HG02571 (cell line): ENCODE measurements at regions not wholly inside any gene's neighbourhood (a gene's known extent, or its start where the extent isn't known, plus 50 kb on each side); places are given as distances from the start of the nearest gene placed in this dataset.
"Not testable (repeated sequence)": the region's sequence is repeated elsewhere in the genome, so short reads cannot be mapped to it uniquely, and the experiment has no call there.

Experiments used
- ATAC-seq: cut with Tn5 transposase; IDR thresholded peaks from one replicate; pipeline ENCODE4 v1.9.1; 2021; ENCODE audit warnings: mild to moderate bottlenecking, moderate library complexity; ENCODE audit not compliant: unreplicated experiment

DNA sequence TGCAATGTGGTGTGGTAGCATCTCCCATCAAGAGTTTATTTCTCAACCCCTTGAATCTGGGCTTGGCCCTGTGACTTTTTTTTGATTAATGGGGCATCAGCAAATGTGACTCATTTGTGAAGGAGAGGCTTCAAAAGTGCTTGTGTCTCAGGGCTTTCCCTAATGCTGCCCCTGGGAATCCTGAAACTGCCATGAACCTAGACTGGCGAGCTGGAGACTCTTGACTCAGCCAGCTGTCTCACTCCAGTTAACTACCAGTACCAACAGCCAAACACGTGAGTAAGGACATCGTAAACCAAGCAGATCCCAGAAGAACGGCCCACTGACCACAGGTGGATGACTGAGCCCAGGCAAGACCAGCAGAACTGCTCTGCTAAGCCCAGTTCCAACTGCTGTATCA is 72.8 kb upstream of the ADTRP start:
- ATAC-seq = no peak

DNA sequence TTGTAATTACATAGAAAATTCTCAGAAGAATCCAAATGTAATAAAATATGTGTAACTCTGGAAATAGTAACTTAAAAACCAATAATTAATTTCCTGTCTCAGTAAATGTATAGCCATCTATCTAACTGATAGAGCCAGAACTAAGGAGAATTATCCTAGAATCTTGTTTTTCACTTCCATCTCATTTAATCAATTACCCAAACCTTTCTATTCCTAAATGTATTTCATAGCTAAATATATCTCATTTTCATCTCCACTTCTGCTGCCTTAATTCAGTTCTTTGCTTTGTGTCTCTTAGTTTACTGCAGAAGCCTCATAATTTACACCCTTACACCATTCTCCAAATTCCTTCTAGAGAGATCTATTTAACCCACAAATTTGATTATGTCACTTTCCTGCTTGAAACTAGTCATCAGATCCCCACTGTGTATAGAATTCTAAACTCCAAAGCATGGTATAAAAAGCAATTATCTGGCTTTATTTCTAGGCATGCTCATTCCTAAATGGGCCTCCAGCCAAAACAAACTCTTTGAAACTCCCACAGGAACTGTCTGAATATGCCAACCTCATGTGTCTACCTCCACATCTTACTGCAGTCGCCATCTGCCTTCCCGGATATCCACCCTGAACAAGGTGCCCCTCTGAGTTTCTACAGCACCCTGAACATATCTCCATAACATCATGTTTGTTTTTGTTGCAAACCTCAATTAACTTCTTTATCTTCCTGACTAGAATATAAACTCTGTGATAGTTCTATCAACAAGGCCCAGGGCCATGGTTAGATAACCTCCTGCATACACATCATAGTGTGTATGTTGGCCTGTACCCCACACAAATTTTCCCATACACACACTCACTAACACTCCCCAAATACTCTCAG is 70.5 kb upstream of the ADTRP start:
- no peak for ATAC-seq

DNA sequence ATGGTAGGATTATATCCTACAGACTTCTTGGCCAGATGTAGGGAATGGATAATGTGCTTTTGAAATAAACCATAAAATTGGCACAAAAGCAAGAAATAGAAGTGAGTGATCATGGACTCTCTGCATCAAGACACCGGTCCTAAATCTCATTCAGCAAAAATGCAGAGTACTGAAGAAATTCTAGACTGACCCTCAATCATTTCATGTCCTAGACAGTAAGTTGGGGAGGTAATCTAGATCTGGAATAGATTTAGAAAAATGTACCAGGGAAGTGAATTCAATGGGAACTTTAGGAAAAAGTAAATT is 69.7 kb upstream of the ADTRP start:
- no peak for ATAC-seq

DNA sequence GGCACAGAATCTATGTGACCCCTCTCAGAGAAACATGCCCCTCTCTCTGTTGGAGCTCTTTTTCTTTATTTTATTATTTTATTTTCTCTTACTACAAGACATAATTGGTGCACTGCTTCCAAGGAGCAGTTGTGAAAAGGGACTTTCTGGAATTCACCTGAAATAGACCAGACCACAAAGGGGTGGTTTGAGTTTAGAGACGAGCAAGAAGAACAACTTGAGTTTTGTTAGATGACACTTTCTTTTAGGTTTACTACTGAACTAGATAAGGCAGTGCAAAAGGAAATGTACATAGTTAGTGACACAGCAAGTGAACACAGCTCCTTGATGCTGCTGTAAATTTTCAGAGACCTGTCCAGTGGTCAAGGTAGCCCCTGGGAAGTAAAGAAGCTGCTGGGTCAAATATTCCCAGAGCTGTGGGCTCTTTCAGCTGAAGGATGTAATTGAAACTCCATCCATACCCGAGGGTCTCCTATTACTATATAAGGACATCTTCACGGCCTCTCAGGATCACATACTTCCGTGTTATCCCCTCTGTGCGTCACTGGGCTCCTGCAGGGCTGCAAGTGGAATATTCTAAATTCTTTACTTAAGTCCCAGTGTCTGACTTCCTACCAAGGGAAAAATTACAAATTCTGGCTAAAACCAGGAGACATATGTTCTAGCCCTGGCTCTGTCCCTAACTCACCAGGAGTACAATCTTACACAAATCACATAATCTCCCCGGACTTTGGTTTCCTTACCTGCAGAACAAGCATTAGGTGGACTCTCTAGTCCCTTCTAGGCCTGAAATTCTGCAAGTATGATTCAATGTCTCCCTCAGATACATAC is 69.1 kb upstream of the ADTRP start:
- no peak for ATAC-seq

- not testable (repeated sequence) for ATAC-seq
Observed at GRCh38 chr6:11847068-11847467, 68.5 kb upstream of the ADTRP start.

- no peak for ATAC-seq
Observed at GRCh38 chr6:11845664-11846577, 67.3 kb upstream of the ADTRP start.

GRCh38 chr6:11842795-11843194 is 64.2 kb upstream of the ADTRP start:
- ATAC-seq = not testable (repeated sequence)

DNA sequence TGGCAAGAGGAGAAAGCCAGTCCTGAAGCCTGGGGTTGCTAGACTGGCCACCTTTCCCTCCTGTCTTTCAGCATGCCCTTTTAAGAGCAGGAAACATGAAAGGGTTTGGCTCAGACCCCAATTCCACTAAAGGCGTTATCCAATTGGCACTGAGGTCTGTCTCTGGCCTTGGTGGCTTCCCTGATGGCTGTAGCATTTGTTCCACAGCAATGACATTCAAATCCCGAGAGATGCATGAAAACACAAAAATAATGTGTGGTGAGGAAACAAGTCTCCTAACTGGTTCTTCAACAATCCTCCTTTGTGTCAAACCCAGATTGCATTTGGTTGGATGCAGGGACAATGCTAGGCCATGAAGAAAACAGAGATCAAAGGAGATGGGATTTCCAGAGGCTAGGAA is 56.5 kb upstream of the ADTRP start:
- no peak for ATAC-seq

DNA sequence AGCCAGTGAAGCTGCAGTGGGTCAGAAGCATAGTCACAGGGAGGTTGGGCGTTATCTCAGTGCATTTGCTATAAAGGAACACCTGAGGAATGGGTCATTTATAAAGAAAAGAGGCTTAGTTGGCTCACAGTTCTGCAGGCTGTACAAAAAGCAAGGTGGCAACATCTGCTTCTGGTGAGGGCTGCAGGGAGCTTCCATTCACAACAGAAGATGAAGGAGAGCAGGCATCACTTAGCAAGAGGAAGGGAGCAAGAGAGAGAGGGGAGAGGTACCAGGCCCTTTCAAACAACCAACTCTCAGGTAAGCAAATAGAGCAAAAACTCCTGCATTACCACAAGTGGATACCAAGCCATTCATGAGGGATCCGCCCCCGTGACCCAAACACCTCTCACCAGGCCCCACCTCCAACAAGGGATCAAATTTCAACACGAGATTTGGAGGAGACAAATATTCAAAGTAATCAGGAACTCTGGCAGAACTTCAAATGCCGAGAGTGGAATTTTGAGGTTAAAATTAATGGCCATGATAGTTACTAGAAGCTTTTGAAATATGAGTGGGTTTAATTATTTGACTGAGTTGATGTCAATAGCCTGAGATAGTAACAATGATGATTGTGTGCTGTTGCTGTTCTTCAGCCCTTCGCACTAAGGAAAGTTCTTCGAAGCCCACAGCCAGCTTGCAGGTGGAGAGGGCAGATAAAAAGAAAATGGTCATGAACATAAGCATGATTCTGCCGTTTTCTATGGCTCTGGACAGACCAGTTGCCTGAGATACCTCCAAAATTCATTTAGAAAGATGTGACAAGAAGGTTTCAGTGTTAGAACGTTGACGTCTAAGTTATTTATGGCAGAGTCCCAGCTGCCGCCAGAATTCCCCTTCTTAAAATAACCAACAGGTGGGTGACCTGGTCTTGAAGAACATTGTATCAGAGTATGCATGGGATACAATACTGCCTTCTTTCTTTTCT is 55.3 kb upstream of the ADTRP start:
- peak; percentile 82 for ATAC-seq

- no peak for ATAC-seq
Observed at GRCh38 chr6:11831653-11832052, 53.0 kb upstream of the ADTRP start.

DNA sequence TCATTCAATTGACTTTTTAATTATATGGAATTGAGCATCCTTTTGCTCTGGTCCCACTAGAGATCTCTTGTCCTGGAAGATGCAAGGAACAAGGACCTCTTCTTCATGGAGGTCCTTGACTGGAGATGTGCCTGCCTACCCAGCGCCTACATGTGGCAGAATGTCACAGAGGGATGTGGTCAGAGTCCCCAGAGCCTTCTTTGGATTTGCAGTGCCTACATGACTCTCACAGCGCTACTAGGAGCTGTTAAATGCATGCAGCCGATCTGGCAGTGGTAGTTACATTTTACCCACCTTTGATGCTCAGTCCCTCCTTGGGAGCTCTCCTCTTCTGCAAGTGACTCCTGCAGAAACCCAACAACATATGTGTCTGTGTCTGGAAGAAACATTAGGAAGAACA is 51.9 kb upstream of the ADTRP start:
- ATAC-seq = no peak

GRCh38 chr6:11830105-11830504 is 51.5 kb upstream of the ADTRP start:
- ATAC-seq = no peak

DNA sequence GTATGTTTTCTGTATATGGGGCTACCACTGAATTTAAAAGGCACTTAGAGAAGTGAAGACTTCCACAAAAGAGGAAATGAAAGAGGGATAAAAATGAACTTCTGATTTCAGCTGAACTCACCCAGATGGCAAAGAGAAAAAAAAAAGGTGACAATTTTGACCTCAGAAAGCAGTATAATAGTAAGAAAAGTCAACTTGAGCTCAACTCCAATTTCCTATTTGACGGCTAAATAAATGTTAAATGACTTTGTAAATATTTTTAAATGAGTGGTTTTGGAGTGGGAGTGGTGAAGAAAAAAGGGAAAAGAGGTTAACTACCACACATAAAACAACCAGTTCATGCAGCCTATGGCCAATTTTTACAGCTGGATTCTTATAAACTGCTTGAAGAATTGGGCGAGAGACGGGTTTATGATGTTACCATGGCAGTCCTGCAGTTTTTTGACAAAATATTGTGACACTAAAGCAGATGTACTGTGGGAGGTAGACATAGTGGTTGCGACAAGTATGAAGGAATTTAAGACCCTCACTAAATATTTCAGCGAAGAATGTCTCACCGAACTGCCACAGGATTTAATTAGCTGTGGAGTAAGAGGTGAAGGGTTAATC is 49.8 kb upstream of the ADTRP start:
- ATAC-seq = no peak
